ENCODE measurements at regions not wholly inside any gene's neighbourhood (a gene's known extent, or its start where the extent isn't known, plus 50 kb on each side); places are given as distances from the start of the nearest gene placed in this dataset.

DNA sequence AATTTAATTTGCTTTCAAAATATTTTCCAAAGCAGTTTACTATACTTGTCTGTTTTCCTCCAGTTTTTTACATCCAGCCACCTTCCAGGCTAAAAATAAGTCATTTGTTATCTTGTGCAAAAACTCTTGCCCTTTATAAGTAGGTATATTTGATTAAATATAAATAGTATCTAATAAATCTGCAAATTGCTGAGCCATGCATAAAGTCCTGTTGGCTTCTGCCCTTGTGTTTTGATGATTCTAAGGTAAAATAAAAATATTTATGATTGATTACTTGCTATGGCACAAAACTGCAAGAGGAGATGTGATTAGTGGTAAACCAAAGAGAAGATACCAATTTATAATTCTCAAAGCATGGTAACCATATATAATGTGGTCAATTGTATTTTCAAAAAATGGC, 1026.7 kb downstream of the EPHA3 start:
- no peaks in the 10 kb centered on the region for H3K9me3 ChIP-seq
- intact Hi-C loops (cut with DNase I), result no loop called here
- ATAC-seq, result no peak
- TF ChIP-seq CTCF (IDR thresholded peaks at IDR 0.05), result no peak
- no peak overlapping the region for H3K4me3 ChIP-seq
- no peaks in the 10 kb centered on the region for H3K27me3 ChIP-seq
- H3K36me3 ChIP-seq, result no peaks in the 10 kb centered on the region
- H3K4me1 ChIP-seq, result no peaks in the 10 kb centered on the region
- H3K27ac ChIP-seq, result no peak overlapping the region
- DNase-seq, result no peak

DNA sequence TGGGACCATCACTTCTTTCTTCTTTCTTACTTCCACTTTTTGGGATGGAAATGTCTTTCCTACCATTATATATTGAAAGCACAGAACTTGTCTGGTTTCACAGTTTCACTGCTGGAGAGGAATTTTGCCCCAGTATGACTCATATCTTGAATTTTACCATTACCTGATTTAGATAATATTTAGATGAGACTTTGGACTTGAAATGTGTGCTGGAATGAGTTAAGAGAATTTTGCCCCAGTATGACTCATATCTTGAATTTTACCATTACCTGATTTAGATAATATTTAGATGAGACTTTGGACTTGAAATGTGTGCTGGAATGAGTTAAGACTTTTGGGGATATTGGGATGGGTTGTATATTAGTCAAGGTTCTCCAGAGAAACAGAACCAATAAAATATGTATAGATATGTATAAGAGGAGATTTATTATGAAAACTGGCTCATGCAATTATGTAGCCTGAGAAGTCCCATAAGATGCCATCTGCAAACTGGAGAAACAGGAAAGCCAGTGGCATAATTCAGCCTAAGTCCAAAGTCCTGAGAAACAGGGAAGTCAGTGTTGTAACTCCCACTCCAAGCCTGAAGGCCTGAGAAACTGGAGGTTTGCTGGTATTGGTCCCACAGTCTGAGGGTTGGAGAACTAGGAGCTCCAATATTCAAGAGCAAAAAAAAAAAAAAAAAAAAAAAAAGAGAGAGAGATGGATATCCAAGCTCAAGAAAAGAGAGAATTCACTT, 1029.2 kb downstream of the EPHA3 start:
- intact Hi-C loops (cut with DNase I), result no loop called here
- H3K27me3 ChIP-seq, result no peaks in the 10 kb centered on the region
- no peak for TF ChIP-seq CTCF (IDR thresholded peaks at IDR 0.05)
- TF ChIP-seq POLR2A (IDR thresholded peaks at IDR 0.05), result no peak
- no peaks in the 10 kb centered on the region for H3K4me1 ChIP-seq
- H3K36me3 ChIP-seq, result no peaks in the 10 kb centered on the region
- H3K4me3 ChIP-seq, result no peak overlapping the region
- DNase-seq, result no peak
- peak in 1 of 4 donors; percentile 49 for ATAC-seq
- no peaks in the 10 kb centered on the region for H3K9me3 ChIP-seq
- no peak overlapping the region for H3K27ac ChIP-seq

GRCh38 chr3:90145094-90145860, 1037.9 kb downstream of the EPHA3 start:
- Histone ChIP-seq H3K27ac (no peak overlapping the region), H3K4me1 (no peaks in the 10 kb centered on the region), H3K36me3 (no peaks in the 10 kb centered on the region), H3K27me3 (no peaks in the 10 kb centered on the region), H3K9me3 (no peaks in the 10 kb centered on the region), H3K4me3 (no peak overlapping the region)
- intact Hi-C loops (cut with DNase I), result no loop called here
- DNase-seq (no peak), ATAC-seq (no peak)
- TF ChIP-seq CTCF (IDR thresholded peaks at IDR 0.05) (no peak), POLR2A (IDR thresholded peaks at IDR 0.05) (no peak)
- 18% methylated on average over 4 of the region's 4 CpGs for WGBS (ENCODE audit: insufficient coverage, low coverage, low lambda C conversion rate, missing lambda C conversion rate)

DNA sequence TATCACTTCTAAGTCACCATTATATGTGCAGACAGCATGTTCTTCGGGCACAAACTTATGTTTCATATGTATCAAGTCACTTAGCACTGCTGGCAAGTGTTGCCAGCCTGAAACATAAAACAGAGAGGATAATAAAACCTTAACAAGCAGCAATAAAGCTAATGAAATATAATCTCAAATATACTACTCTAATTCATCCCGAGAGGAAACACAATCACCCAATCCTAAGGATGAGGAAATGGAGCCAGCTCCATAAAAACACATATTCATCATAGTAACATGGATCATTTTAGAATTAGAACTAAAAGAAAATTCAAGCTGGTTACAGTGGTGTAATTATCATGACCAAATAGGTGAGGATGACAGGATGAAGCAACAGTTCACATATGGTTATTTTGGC, 1072.7 kb downstream of the EPHA3 start:
- Histone ChIP-seq H3K27me3 (no peaks in the 10 kb centered on the region), H3K4me3 (no peak overlapping the region), H3K27ac (no peak overlapping the region), H3K36me3 (no peaks in the 10 kb centered on the region), H3K4me1 (no peaks in the 10 kb centered on the region), H3K9me3 (no peaks in the 10 kb centered on the region)
- TF ChIP-seq POLR2A (IDR thresholded peaks at IDR 0.05) (no peak), CTCF (IDR thresholded peaks at IDR 0.05) (no peak)
- intact Hi-C loops (cut with DNase I), result no loop called here
- 49% methylated on average over 2 of the region's 2 CpGs for WGBS (ENCODE audit: insufficient coverage, low coverage, low lambda C conversion rate, missing lambda C conversion rate)
- ATAC-seq (no peak), DNase-seq (no peak)
